ENCODE measurements at regions not wholly inside any gene's neighbourhood (a gene's known extent, or its start where the extent isn't known, plus 50 kb on each side); places are given as distances from the start of the nearest gene placed in this dataset.

DNA sequence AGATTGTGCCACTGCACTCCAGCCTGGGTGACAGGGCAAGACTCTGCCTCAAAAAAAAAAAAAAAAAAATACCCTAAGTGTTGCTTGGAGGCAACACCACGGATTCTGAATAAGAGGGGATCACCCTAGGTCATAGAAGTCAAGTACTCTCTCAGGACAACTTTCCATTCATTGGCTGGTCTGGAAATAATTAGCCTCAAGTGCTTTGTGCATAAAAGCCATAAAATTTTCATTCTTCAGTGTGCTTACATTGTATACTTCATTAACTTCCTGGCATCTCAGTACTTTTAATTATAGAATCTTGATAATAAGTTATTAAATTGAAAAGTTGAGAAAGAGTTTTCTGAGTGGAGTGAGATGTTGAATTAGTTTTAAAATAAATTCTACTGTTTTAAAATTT lies 876.1 kb upstream of the FAM98A start:
- H3K9me3 ChIP-seq (ENCODE audit: low read depth, low read length, poor library complexity, severe bottlenecking): no peaks in the 10 kb centered on the region
- no TSS peak for BruUV-seq (replicated peaks)
- POLR2A ChIA-PET (ENCODE audit: low non-redundant PET): no interaction called here
- no peak overlapping the region for H3K27ac ChIP-seq (ENCODE audit: low read depth, low read length, poor library complexity, severe bottlenecking)
- intact Hi-C loops (cut with micrococcal nuclease; ENCODE audit: unreplicated experiment): no loop called here
- no peak for DNase-seq (ENCODE audit: low spot score)
- CTCF ChIA-PET: no interaction called here
- H3K4me1 ChIP-seq (ENCODE audit: insufficient read depth, low read length, poor library complexity, severe bottlenecking): no peaks in the 10 kb centered on the region
- no peak for TF ChIP-seq EZH2 (IDR thresholded peaks at IDR 0.05; ENCODE audit: borderline replicate concordance, low read depth, low read length, poor library complexity, severe bottlenecking)
- TF ChIP-seq, protein P1, sequence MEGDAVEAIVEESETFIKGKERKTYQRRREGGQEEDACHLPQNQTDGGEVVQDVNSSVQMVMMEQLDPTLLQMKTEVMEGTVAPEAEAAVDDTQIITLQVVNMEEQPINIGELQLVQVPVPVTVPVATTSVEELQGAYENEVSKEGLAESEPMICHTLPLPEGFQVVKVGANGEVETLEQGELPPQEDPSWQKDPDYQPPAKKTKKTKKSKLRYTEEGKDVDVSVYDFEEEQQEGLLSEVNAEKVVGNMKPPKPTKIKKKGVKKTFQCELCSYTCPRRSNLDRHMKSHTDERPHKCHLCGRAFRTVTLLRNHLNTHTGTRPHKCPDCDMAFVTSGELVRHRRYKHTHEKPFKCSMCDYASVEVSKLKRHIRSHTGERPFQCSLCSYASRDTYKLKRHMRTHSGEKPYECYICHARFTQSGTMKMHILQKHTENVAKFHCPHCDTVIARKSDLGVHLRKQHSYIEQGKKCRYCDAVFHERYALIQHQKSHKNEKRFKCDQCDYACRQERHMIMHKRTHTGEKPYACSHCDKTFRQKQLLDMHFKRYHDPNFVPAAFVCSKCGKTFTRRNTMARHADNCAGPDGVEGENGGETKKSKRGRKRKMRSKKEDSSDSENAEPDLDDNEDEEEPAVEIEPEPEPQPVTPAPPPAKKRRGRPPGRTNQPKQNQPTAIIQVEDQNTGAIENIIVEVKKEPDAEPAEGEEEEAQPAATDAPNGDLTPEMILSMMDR (conservative IDR thresholded peaks at IDR 0.05; ENCODE audit: low read depth, low read length): no peak
- no peaks in the 10 kb centered on the region for H3K27me3 ChIP-seq (replicated peaks; ENCODE audit: insufficient read depth, low read depth, low read length, poor library complexity)
- H3K4me3 ChIP-seq (ENCODE audit: low read depth, low read length, poor library complexity, severe bottlenecking): no peak overlapping the region
- no peaks in the 10 kb centered on the region for H3K36me3 ChIP-seq (ENCODE audit: insufficient read depth, low read length, poor library complexity, severe bottlenecking)

- H3K4me3 ChIP-seq (ENCODE audit: low read depth, low read length, poor library complexity, severe bottlenecking): no peak overlapping the region
- CTCF ChIA-PET: no interaction called here
- no peaks in the 10 kb centered on the region for H3K36me3 ChIP-seq (ENCODE audit: insufficient read depth, low read length, poor library complexity, severe bottlenecking)
- BruUV-seq (replicated peaks): no TSS peak
- no peaks in the 10 kb centered on the region for H3K4me1 ChIP-seq (ENCODE audit: insufficient read depth, low read length, poor library complexity, severe bottlenecking)
- POLR2A ChIA-PET (ENCODE audit: low non-redundant PET): no interaction called here
- no peaks in the 10 kb centered on the region for H3K27me3 ChIP-seq (replicated peaks; ENCODE audit: insufficient read depth, low read depth, low read length, poor library complexity)
- H3K9me3 ChIP-seq (ENCODE audit: low read depth, low read length, poor library complexity, severe bottlenecking): no peaks in the 10 kb centered on the region
- DNase-seq (ENCODE audit: low spot score): no peak
- intact Hi-C loops (cut with micrococcal nuclease; ENCODE audit: unreplicated experiment): no loop called here
- TF ChIP-seq, protein P1 (conservative IDR thresholded peaks at IDR 0.05; ENCODE audit: low read depth, low read length): no peak
- no peak for TF ChIP-seq EZH2 (IDR thresholded peaks at IDR 0.05; ENCODE audit: borderline replicate concordance, low read depth, low read length, poor library complexity, severe bottlenecking)
- no peak overlapping the region for H3K27ac ChIP-seq (ENCODE audit: low read depth, low read length, poor library complexity, severe bottlenecking)
Measured at GRCh38 chr2:34474646-34475045, 875.5 kb upstream of the FAM98A start.

DNA sequence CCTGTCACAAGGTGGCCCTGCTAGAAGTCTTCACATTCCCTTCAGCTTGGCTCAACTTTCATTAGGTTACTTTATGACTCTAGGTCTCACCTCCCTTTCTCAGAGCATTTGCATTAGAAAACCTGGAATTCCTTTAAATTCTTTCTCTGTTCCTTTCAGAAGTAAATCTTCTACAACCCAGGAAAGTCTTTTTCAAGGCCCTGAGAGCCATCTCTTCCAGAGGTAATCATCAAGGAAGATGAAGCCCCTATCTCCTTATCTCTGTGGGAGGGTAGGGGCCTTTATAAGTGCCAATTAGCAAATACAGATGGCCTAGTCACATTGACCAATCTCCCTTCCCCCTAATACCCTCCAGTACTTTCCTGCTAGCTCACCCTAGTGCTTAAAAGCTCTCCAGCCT lies 848.0 kb upstream of the FAM98A start:
- H3K27ac ChIP-seq (ENCODE audit: low read depth, low read length, poor library complexity, severe bottlenecking): no peak overlapping the region
- peaks cover 11% of the 10 kb centered on the region for H3K9me3 ChIP-seq (ENCODE audit: low read depth, low read length, poor library complexity, severe bottlenecking)
- no TSS peak for BruUV-seq (replicated peaks)
- H3K27me3 ChIP-seq (replicated peaks; ENCODE audit: insufficient read depth, low read depth, low read length, poor library complexity): no peaks in the 10 kb centered on the region
- ChIA-PET CTCF (no interaction called here), POLR2A (ENCODE audit: low non-redundant PET) (no interaction called here)
- no peaks in the 10 kb centered on the region for H3K36me3 ChIP-seq (ENCODE audit: insufficient read depth, low read length, poor library complexity, severe bottlenecking)
- no peak overlapping the region for H3K4me3 ChIP-seq (ENCODE audit: low read depth, low read length, poor library complexity, severe bottlenecking)
- H3K4me1 ChIP-seq (ENCODE audit: insufficient read depth, low read length, poor library complexity, severe bottlenecking): no peaks in the 10 kb centered on the region
- no peak for DNase-seq (ENCODE audit: low spot score)
- intact Hi-C loops (cut with micrococcal nuclease; ENCODE audit: unreplicated experiment): no loop called here
- no peak for TF ChIP-seq EZH2 (IDR thresholded peaks at IDR 0.05; ENCODE audit: borderline replicate concordance, low read depth, low read length, poor library complexity, severe bottlenecking)
- TF ChIP-seq, protein P1 (conservative IDR thresholded peaks at IDR 0.05; ENCODE audit: low read depth, low read length): no peak
